Limb (tissue), 2 donors: ENCODE measurements at regions not wholly inside any gene's neighbourhood (a gene's known extent, or its start where the extent isn't known, plus 50 kb on each side); places are given as distances from the start of the nearest gene placed in this dataset.
A peak's percentile ranks its signal among the peaks of the same experiment; 100 is the strongest.

Experiments used
- DNase-seq, 2 donors: peaks; one replicate each; pipeline ENCODE4 v3.0.0-alpha.2; 2016; ENCODE audit errors: extremely low spot score in 2 of 2

- no peak for DNase-seq
These were observed 642.1 kb upstream of the ARGLU1 start for GRCh38 chr13:107209824-107210722.

GRCh38 chr13:107208889-107209288 lies 641.0 kb upstream of the ARGLU1 start:
- no peak for DNase-seq

GRCh38 chr13:107205318-107206104 lies 637.6 kb upstream of the ARGLU1 start:
- DNase-seq = peak; percentile 59 to 83

GRCh38 chr13:107203146-107203847 lies 635.4 kb upstream of the ARGLU1 start:
- DNase-seq = no peak

- peak in 1 of 2 donors; percentile 38 for DNase-seq
These were observed 634.6 kb upstream of the ARGLU1 start for GRCh38 chr13:107202371-107203023.

- DNase-seq = no peak
These were observed 632.6 kb upstream of the ARGLU1 start for GRCh38 chr13:107200491-107200890.

- DNase-seq = no peak
These were observed 624.4 kb upstream of the ARGLU1 start for GRCh38 chr13:107192289-107192688.

- no peak for DNase-seq
These were observed 622.1 kb upstream of the ARGLU1 start for GRCh38 chr13:107190065-107190464.

- DNase-seq = no peak
These were observed 618.0 kb upstream of the ARGLU1 start for GRCh38 chr13:107185889-107186288.

GRCh38 chr13:107170270-107170931 lies 602.5 kb upstream of the ARGLU1 start:
- peak in 1 of 2 donors; percentile 18 for DNase-seq

- peak in 1 of 2 donors; percentile 57 for DNase-seq
These were observed 589.3 kb upstream of the ARGLU1 start for GRCh38 chr13:107157271-107157670.

GRCh38 chr13:107144432-107144831 lies 576.5 kb upstream of the ARGLU1 start:
- no peak for DNase-seq

GRCh38 chr13:107141767-107142166 lies 573.8 kb upstream of the ARGLU1 start:
- DNase-seq = no peak

GRCh38 chr13:107139006-107139405 lies 571.1 kb upstream of the ARGLU1 start:
- peak in 1 of 2 donors; percentile 8 for DNase-seq

GRCh38 chr13:107138486-107138885 lies 570.5 kb upstream of the ARGLU1 start:
- no peak for DNase-seq

- no peak for DNase-seq
These were observed 566.0 kb upstream of the ARGLU1 start for GRCh38 chr13:107133950-107134349.

GRCh38 chr13:107130566-107130965 lies 562.6 kb upstream of the ARGLU1 start:
- DNase-seq = no peak

GRCh38 chr13:107124730-107125129 lies 556.8 kb upstream of the ARGLU1 start:
- DNase-seq = no peak

- DNase-seq = peak in 1 of 2 donors; percentile 27
These were observed 556.3 kb upstream of the ARGLU1 start for GRCh38 chr13:107124129-107124718.

- no peak for DNase-seq
These were observed 553.9 kb upstream of the ARGLU1 start for GRCh38 chr13:107121793-107122192.
